Astrocyte (in vitro differentiated cells and primary cell): ENCODE measurements at regions not wholly inside any gene's neighbourhood (a gene's known extent, or its start where the extent isn't known, plus 50 kb on each side); places are given as distances from the start of the nearest gene placed in this dataset.

Experiments used
- DNase-seq: peaks from one replicate; pipeline ENCODE4 v3.0.0-alpha.2; 2010; ENCODE audit warnings: low read depth
- FAIRE-seq: peaks from 2 replicates; lab custom pipeline; 2011; peaks lifted over from hg19 to GRCh38; lab: Jason Lieb, UNC
- H2AFZ ChIP-seq: 2 replicates; pipeline ENCODE4 v1.6.0; 2012; ENCODE audit warnings: low read depth, low read length, inconsistent platforms
- H3K27ac ChIP-seq: 2 replicates; pipeline ENCODE4 v1.5.1; 2011; ENCODE audit warnings: low read depth, low read length, inconsistent platforms
- H3K27me3 ChIP-seq: 2 replicates; pipeline ENCODE4 v1.6.0; 2011; ENCODE audit warnings: low read length, inconsistent platforms; ENCODE audit not compliant: insufficient read depth
- H3K36me3 ChIP-seq: 2 replicates; pipeline ENCODE4 v1.5.1; 2011; ENCODE audit warnings: low read length, inconsistent platforms; ENCODE audit not compliant: insufficient read depth
- H3K4me1 ChIP-seq: 2 replicates; pipeline ENCODE4 v1.5.1; 2011; ENCODE audit warnings: low read length, inconsistent platforms; ENCODE audit not compliant: insufficient read depth
- H3K4me2 ChIP-seq: 2 replicates; pipeline ENCODE4 v1.6.0; 2012; ENCODE audit warnings: low read length, inconsistent platforms
- H3K4me3 ChIP-seq: 2 replicates; pipeline ENCODE4 v1.5.1; 2011; ENCODE audit warnings: low read depth, mild to moderate bottlenecking, low read length, inconsistent platforms; ENCODE audit not compliant: insufficient read depth
- H3K79me2 ChIP-seq: 2 replicates; pipeline ENCODE4 v1.6.0; 2012; ENCODE audit warnings: mild to moderate bottlenecking, low read length, inconsistent platforms; ENCODE audit not compliant: insufficient read depth
- H3K9ac ChIP-seq: 2 replicates; pipeline ENCODE4 v1.6.0; 2012; ENCODE audit warnings: mild to moderate bottlenecking, low read length, inconsistent platforms
- H3K9me3 ChIP-seq: 2 replicates; pipeline ENCODE4 v1.5.1; 2012; ENCODE audit warnings: low read depth, mild to moderate bottlenecking, low read length, inconsistent platforms; ENCODE audit not compliant: insufficient read depth
- H4K20me1 ChIP-seq: 2 replicates; pipeline ENCODE4 v1.6.0; 2012; ENCODE audit warnings: low read length, inconsistent platforms; ENCODE audit not compliant: insufficient read depth
- H3K27ac Mint-ChIP-seq: one replicate; pipeline ENCODE4 v1.8.0; 2021; ENCODE audit warnings: mild to moderate bottlenecking, mixed read lengths; ENCODE audit not compliant: unreplicated experiment
- H3K27me3 Mint-ChIP-seq: one replicate; pipeline ENCODE4 v1.8.0; 2021; ENCODE audit warnings: low read depth, mixed read lengths; ENCODE audit not compliant: unreplicated experiment
- H3K36me3 Mint-ChIP-seq: one replicate; pipeline ENCODE4 v1.8.0; 2021; ENCODE audit warnings: low read depth, mixed read lengths; ENCODE audit not compliant: unreplicated experiment
- H3K4me1 Mint-ChIP-seq: one replicate; pipeline ENCODE4 v1.8.0; 2021; ENCODE audit warnings: low read depth, mixed read lengths; ENCODE audit not compliant: unreplicated experiment
- H3K4me3 Mint-ChIP-seq: one replicate; pipeline ENCODE4 v1.8.0; 2021; ENCODE audit warnings: mild to moderate bottlenecking, moderate library complexity, mixed read lengths; ENCODE audit not compliant: unreplicated experiment
- H3K9me3 Mint-ChIP-seq: one replicate; pipeline ENCODE4 v1.8.0; 2021; ENCODE audit warnings: mild to moderate bottlenecking, mixed read lengths; ENCODE audit not compliant: unreplicated experiment
- EZH2 ChIP-seq: IDR thresholded peaks from 2 replicates; pipeline ENCODE4 v1.6.1; 2012; ENCODE audit warnings: mild to moderate bottlenecking, low read length, inconsistent platforms; ENCODE audit not compliant: insufficient read depth
- TF ChIP-seq, protein P1 (sequence below): IDR thresholded peaks from 2 replicates; pipeline ENCODE4 v1.5.1; 2011; ENCODE audit warnings: low read depth, mild to moderate bottlenecking, inconsistent platforms, low read length, moderate library complexity; ENCODE audit not compliant: insufficient read depth

- H3K9me3 ChIP-seq: no peaks in the 10 kb centered on the region
- H3K27ac ChIP-seq: no peak overlapping the region
- no peaks in the 10 kb centered on the region for H3K27me3 Mint-ChIP-seq
- no peaks in the 10 kb centered on the region for H3K79me2 ChIP-seq
- no peak for DNase-seq
- H4K20me1 ChIP-seq: no peaks in the 10 kb centered on the region
- no peak for FAIRE-seq
- H3K9ac ChIP-seq: no peak overlapping the region
- no peak overlapping the region for H3K4me3 Mint-ChIP-seq
- peaks cover 21% of the 10 kb centered on the region for H3K4me1 ChIP-seq
- peak overlapping the region; percentile 41 for H3K27ac Mint-ChIP-seq
- H3K36me3 ChIP-seq: no peaks in the 10 kb centered on the region
- no peak overlapping the region for H2AFZ ChIP-seq
- TF ChIP-seq, protein P1, sequence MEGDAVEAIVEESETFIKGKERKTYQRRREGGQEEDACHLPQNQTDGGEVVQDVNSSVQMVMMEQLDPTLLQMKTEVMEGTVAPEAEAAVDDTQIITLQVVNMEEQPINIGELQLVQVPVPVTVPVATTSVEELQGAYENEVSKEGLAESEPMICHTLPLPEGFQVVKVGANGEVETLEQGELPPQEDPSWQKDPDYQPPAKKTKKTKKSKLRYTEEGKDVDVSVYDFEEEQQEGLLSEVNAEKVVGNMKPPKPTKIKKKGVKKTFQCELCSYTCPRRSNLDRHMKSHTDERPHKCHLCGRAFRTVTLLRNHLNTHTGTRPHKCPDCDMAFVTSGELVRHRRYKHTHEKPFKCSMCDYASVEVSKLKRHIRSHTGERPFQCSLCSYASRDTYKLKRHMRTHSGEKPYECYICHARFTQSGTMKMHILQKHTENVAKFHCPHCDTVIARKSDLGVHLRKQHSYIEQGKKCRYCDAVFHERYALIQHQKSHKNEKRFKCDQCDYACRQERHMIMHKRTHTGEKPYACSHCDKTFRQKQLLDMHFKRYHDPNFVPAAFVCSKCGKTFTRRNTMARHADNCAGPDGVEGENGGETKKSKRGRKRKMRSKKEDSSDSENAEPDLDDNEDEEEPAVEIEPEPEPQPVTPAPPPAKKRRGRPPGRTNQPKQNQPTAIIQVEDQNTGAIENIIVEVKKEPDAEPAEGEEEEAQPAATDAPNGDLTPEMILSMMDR: no peak
- no peak for TF ChIP-seq EZH2
- H3K9me3 Mint-ChIP-seq: peaks cover 2% of the 10 kb centered on the region
- no peak overlapping the region for H3K4me2 ChIP-seq
- H3K36me3 Mint-ChIP-seq: no peaks in the 10 kb centered on the region
- no peaks in the 10 kb centered on the region for H3K27me3 ChIP-seq
- H3K4me1 Mint-ChIP-seq: peaks cover 30% of the 10 kb centered on the region
- H3K4me3 ChIP-seq: no peak overlapping the region
Observed at GRCh38 chr1:114314576-114314975, 160.9 kb upstream of the SYT6 start.

GRCh38 chr1:114314098-114314497 lies 160.4 kb upstream of the SYT6 start:
- Histone ChIP-seq H3K79me2 (no peaks in the 10 kb centered on the region), H3K4me3 (no peak overlapping the region), H3K27me3 (no peaks in the 10 kb centered on the region), H2AFZ (no peak overlapping the region), H3K27ac (no peak overlapping the region), H3K4me2 (no peak overlapping the region), H4K20me1 (no peaks in the 10 kb centered on the region), H3K4me1 (peaks cover 16% of the 10 kb centered on the region), H3K9me3 (no peaks in the 10 kb centered on the region), H3K9ac (no peak overlapping the region), H3K36me3 (no peaks in the 10 kb centered on the region)
- no peaks in the 10 kb centered on the region for H3K27me3 Mint-ChIP-seq
- peak overlapping the region; percentile 41 for H3K27ac Mint-ChIP-seq
- FAIRE-seq (no peak), DNase-seq (peak; percentile 76)
- peaks cover 2% of the 10 kb centered on the region for H3K9me3 Mint-ChIP-seq
- H3K4me1 Mint-ChIP-seq: peaks cover 25% of the 10 kb centered on the region
- TF ChIP-seq, protein P1: no peak
- TF ChIP-seq EZH2: no peak
- no peak overlapping the region for H3K4me3 Mint-ChIP-seq
- H3K36me3 Mint-ChIP-seq: no peaks in the 10 kb centered on the region

- Mint-ChIP-seq H3K4me3 (no peak overlapping the region), H3K27ac (peak overlapping the region; percentile 75), H3K9me3 (peaks cover 11% of the 10 kb centered on the region), H3K4me1 (peaks cover 21% of the 10 kb centered on the region), H3K27me3 (peaks cover 5% of the 10 kb centered on the region), H3K36me3 (no peaks in the 10 kb centered on the region)
- H3K9me3 ChIP-seq: no peaks in the 10 kb centered on the region
- FAIRE-seq (peak; percentile 17), DNase-seq (peak; percentile 85)
- H3K4me2 ChIP-seq: peak overlapping the region; percentile 62
- no peak for TF ChIP-seq EZH2
- TF ChIP-seq, protein P1: no peak
- H3K27me3 ChIP-seq: no peaks in the 10 kb centered on the region
- H3K79me2 ChIP-seq: no peaks in the 10 kb centered on the region
- peaks cover 14% of the 10 kb centered on the region for H3K4me1 ChIP-seq
- peak overlapping the region; percentile 61 for H2AFZ ChIP-seq
- H3K36me3 ChIP-seq: no peaks in the 10 kb centered on the region
- H4K20me1 ChIP-seq: no peaks in the 10 kb centered on the region
- peak overlapping the region; percentile 36 for H3K9ac ChIP-seq
- H3K27ac ChIP-seq: peak overlapping the region; percentile 49
- no peak overlapping the region for H3K4me3 ChIP-seq
Observed at GRCh38 chr1:114310695-114311271, 157.1 kb upstream of the SYT6 start.
